HG03097 (cell line): ENCODE measurements at regions not wholly inside any gene's neighbourhood (a gene's known extent, or its start where the extent isn't known, plus 50 kb on each side); places are given as distances from the start of the nearest gene placed in this dataset.

Experiments used
- ATAC-seq: cut with Tn5 transposase; IDR thresholded peaks from one replicate; pipeline ENCODE4 v1.9.1; 2021; ENCODE audit not compliant: unreplicated experiment, low FRiP score

DNA sequence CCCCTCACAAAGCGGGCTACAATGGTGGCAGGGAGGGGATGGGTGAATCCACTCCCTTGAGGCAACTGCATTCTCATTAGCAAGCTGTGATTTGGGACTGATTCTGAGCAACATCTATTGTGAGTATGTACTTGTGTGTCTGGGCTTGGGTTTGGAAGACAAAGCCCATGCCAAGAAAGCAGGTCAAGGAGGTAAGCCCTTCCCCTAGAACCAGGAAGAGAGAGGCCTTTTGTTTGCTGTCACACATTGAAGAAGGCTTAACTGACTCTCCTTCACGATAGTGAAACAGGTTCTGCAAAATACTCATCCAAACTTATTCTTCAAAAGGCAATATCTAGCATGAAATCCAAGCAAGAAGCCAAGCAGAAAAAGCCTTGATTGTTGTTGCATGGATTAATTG lies 403.1 kb upstream of the ID4 start:
- no peak for ATAC-seq

DNA sequence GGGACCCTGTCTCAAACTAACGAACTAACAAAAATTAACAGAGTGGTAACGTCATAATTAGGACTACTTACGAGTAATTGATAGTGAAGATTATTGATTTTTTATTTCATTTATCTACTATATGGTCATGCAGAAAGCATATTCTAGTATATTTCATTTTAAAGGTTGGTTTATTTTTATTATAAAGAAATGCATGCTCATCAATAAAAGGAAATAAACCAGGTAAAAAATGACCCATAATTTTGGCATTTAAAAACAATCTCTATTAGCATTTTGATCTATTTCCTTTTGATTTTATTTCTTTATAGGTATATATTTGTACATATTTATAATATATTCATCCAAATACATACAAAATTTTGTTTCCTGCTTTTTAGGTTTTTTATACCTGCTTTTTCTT lies 401.4 kb upstream of the ID4 start:
- no peak for ATAC-seq

- no peak for ATAC-seq
Measured at GRCh38 chr6:19438566-19439353, 398.4 kb upstream of the ID4 start.

DNA sequence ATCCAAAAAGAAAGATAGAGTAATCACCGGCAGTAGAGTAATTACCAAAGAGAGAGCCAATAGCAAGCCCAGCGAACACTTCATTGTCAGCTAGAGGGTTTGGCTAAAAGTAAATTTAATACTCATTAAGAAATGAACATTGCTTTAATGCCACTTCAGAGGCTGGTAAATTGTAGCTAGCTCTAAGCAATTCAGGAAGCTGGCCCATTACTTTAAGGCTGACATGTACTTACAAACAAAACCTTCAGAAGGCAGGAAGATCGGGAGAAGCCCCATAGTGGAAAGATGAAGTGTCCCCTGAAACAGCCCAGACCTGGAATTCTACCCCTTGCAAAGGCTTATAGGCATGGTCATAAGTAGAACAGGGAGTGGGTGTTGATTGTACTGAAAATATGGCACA lies 396.6 kb upstream of the ID4 start:
- ATAC-seq: no peak

DNA sequence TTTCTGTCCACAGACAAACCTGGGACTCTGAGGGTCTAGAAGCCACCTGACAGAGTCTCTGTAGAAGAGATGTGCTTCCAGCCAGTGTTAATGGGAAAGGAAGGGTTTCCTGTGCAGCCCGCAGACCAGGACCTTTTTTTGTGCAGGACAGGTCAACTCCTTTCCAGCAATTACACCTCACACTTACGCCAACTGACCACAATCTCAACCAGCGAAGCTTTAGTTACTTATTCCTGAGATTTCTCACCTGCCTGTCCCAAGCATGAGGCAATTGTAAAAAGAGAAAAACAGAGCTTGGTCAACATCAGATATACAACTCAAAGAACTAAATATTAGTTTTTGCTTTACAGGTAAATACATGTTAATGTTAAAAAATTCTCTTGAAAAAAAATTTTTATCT lies 393.8 kb upstream of the ID4 start:
- ATAC-seq: no peak

DNA sequence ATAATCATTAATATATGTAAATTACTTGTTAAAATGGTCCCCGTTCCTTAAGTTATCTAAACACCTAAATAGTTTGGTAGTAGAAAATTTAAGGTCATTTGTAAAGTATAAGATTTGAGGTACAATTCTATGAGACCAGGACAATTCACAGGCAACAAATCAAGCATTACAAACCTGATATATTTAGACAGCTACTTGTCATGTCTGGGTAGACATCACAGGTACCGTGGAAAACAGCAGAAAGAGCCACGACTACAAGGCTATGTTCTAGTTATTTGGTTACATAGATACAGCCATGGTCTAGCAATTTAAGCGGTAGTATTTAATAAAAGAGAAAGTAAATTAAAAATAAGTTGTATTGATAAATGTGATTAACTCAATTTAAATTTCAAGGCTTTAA lies 393.1 kb upstream of the ID4 start:
- ATAC-seq: no peak

DNA sequence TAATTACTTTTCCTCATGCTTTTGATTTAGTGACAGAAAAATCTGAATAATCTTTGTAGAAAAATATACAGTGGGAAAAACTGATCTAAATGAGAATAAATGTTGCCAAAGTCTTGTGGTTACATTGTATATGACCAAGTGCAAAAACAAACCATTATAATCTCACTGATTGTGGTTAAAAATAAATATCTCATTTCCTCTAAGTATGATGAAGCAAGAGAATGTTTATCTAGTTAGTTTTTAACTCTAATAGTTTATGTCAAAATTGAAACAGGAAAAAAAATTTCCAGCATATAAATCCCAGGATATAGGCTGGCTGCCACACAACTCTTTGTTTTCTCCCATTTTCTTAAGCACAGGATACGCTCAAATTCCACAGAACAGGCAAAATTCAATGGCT lies 392.7 kb upstream of the ID4 start:
- no peak for ATAC-seq

DNA sequence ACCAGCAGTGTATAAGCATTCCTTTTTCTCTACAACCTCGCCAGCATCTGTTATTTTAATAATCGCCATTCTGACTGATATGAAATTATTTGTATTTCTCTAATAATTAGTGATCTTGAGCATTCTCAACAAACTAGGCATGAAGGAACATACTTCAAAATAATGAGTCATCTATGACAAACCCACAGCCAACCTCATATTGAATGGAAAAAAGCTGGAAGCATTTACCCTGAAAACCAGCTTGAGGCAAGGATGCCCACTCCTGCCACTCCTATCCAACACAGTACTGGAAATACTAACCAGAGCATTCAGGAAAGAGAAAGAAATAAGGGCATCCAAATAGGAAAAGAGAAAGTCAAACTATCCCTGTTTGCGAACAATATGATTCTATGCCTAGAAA lies 390.6 kb upstream of the ID4 start:
- ATAC-seq: no peak

- ATAC-seq: no peak
Measured at GRCh38 chr6:19450651-19451050, 386.5 kb upstream of the ID4 start.

DNA sequence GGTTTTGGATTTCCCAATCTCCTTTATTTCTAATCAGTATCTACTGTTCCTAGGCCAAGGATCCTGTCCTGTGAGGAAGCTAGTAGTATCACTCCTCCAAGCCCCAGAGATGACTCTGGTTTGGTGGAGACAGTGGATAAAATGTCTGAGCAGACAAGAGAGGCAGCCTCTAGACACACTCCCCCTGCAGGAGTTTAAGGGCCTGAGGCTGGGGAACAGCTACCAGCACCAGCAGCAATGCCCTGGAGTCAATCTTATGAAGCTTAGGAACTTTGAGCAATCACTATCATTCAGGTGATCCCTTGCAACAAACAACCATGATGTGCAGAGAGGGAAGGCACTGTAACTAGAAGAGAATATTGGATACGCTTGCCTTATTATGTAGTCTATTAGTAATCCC lies 384.7 kb upstream of the ID4 start:
- no peak for ATAC-seq

DNA sequence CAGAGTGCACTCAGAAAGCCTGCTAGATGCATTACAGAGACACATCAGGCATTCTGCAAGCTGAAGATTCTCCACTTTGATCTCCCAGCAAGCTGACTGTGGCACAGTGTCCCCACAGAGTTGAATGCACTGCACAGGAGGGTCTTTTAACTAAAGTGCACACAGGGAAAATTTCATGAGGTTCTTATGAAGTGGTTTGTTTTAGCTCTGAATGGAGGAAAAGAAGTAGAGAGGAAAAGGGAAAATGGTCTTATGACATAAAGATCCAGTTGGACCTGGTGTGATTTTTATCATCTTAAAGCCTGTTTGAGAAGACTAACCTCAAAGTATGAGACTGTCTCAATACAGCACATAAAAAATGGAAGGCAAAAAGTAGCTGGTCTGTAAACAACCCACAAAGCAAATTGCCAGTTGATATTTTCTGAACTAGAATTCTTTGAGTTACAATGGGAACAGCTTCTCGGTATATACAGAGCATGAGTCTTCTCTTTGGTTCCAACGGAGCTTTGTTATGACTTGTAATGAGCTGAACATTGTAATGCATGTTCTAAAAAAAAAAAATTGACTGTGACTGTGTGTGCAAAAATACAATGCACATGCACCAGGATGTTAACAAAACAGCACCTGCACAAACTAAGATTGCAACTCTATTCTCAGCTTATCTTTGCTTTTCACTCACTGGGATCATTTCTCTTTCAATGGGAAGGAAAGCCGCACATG lies 383.0 kb upstream of the ID4 start:
- ATAC-seq: no peak

DNA sequence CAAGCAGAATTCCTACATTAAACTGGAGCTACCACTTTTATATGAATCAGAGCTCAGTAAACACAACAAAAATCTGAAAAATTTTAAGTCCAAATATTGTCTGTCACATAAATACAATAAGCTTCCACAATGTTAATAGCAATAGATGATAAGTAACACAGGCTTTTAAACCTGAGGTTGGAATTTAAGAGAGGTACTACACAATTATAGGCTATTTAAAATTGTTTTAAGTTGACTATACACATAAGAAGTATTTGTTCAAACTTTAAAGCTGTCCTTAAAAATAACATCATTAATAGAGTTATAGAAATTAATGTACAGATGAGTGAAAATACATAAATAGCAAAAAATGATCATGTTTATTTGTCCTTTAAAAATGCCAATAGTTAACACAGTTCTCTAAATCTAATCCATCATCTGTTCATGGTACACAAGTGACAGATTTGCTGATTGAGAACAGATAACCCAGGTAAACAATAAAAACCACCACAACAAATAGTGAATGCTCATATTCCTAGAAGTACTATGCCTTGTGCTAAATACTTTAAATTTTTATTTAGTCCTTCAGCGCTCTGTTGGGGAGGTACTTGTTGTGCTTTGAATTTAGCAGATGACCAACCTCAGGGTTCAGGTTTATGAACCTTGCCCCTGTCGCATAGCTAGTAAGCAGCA lies 382.3 kb upstream of the ID4 start:
- no peak for ATAC-seq

- no peak for ATAC-seq
Measured at GRCh38 chr6:19463250-19463649, 373.9 kb upstream of the ID4 start.

DNA sequence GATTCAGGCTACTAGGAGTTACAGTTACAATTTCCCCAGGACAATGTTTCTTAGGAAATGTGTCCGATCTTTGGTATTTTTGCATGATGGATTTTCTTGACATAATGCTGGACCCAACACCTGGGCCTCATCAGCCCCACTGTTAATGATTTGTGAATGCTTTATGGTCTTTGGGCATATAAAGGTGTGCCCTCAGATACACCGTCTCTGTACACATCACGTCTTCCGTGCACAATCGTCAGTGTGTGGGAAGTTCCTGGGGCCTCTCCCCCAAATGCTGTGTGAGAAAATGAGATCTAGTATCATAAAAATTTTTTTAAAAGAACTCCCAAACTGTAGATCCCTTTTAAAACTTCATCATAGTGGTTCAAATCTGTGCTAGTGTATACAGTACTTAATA lies 373.2 kb upstream of the ID4 start:
- no peak for ATAC-seq

- ATAC-seq: no peak
Measured at GRCh38 chr6:19465256-19465655, 371.9 kb upstream of the ID4 start.

- ATAC-seq: no peak
Measured at GRCh38 chr6:19465760-19466159, 371.4 kb upstream of the ID4 start.

- no peak for ATAC-seq
Measured at GRCh38 chr6:19470333-19470732, 366.8 kb upstream of the ID4 start.

- no peak for ATAC-seq
Measured at GRCh38 chr6:19472153-19472552, 365.0 kb upstream of the ID4 start.

- ATAC-seq: no peak
Measured at GRCh38 chr6:19472850-19473249, 364.3 kb upstream of the ID4 start.

DNA sequence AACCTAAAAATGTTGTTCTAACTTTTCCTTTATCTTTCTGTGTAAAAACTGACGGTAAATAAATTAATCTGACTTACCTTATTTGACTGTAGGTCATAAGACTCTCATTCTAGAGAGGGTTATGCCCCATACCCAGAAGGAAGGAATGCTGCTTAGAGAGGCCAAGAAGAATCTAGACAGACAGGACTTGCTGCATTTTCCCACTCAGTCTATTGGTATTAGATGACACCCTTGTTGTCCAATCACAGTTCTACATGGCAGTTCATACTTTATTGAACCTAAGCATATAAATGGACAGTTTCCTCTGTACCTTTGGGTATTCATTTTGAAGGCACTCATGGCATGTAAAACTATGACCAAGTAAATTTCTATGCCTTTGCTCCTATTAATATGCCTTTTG lies 359.6 kb upstream of the ID4 start:
- no peak for ATAC-seq

GRCh38 chr6:19478273-19478672 lies 358.9 kb upstream of the ID4 start:
- ATAC-seq: no peak

- no peak for ATAC-seq
Measured at GRCh38 chr6:19478992-19479391, 358.2 kb upstream of the ID4 start.
